NB4 (cell line): ENCODE measurements at regions not wholly inside any gene's neighbourhood (a gene's known extent, or its start where the extent isn't known, plus 50 kb on each side); places are given as distances from the start of the nearest gene placed in this dataset.
"Not testable (repeated sequence)": the region's sequence is repeated elsewhere in the genome, so short reads cannot be mapped to it uniquely, and the experiment has no call there.

ENCODE experiments used
- DNase-seq: peaks from one replicate; pipeline ENCODE4 v3.0.0; 2010; ENCODE audit warnings: low read depth
- H3K4me3 ChIP-seq: one replicate; pipeline ENCODE4 v1.5.1; 2011; ENCODE audit warnings: mild to moderate bottlenecking, low read depth, low read length, moderate library complexity
- CTCF ChIP-seq: IDR thresholded peaks from one replicate; pipeline ENCODE4 v1.5.1; 2012; ENCODE audit warnings: low read depth, low read length
- MAX ChIP-seq: IDR thresholded peaks from 2 replicates; pipeline ENCODE4 v1.6.1; 2011; ENCODE audit warnings: low read depth, low read length
- MYC ChIP-seq: IDR thresholded peaks from 2 replicates; pipeline ENCODE4 v1.6.1; 2011; ENCODE audit warnings: low read depth, low read length
- POLR2A ChIP-seq: IDR thresholded peaks from 2 replicates; pipeline ENCODE4 v1.6.1; 2011; ENCODE audit warnings: mild to moderate bottlenecking; ENCODE audit not compliant: insufficient read length; ENCODE audit errors: extremely low read depth

GRCh38 chr4:64643841-64644240 lies 234.6 kb upstream of the TECRL start:
- H3K4me3 ChIP-seq = no peak overlapping the region
- DNase-seq = no peak
- no peak for TF ChIP-seq MAX
- no peak for TF ChIP-seq CTCF
- no peak for TF ChIP-seq MYC
- TF ChIP-seq POLR2A = no peak

GRCh38 chr4:64642936-64643335 lies 233.7 kb upstream of the TECRL start:
- no peak overlapping the region for H3K4me3 ChIP-seq
- TF ChIP-seq CTCF = no peak
- TF ChIP-seq POLR2A = no peak
- no peak for TF ChIP-seq MAX
- TF ChIP-seq MYC = no peak
- DNase-seq = no peak

- DNase-seq, H3K4me3 ChIP-seq: not testable (repeated sequence)
Observed at GRCh38 chr4:64640402-64640801, 231.2 kb upstream of the TECRL start.

- no peak overlapping the region for H3K4me3 ChIP-seq
- TF ChIP-seq POLR2A (no peak), CTCF (no peak), MYC (no peak), MAX (no peak)
- DNase-seq = no peak
Observed at GRCh38 chr4:64625438-64625837, 216.2 kb upstream of the TECRL start.

- no peak for TF ChIP-seq CTCF
- TF ChIP-seq POLR2A = no peak
- TF ChIP-seq MYC = no peak
- no peak for TF ChIP-seq MAX
- peak; percentile 8 for DNase-seq
- H3K4me3 ChIP-seq = no peak overlapping the region
Observed at GRCh38 chr4:64617800-64618199, 208.6 kb upstream of the TECRL start.

GRCh38 chr4:64614276-64614675 lies 205.0 kb upstream of the TECRL start:
- H3K4me3 ChIP-seq = no peak overlapping the region
- no peak for DNase-seq
- TF ChIP-seq MAX (no peak), POLR2A (no peak)

GRCh38 chr4:64613046-64613445 lies 203.8 kb upstream of the TECRL start:
- TF ChIP-seq MAX = no peak
- TF ChIP-seq POLR2A = no peak
- TF ChIP-seq MYC = no peak
- TF ChIP-seq CTCF = no peak
- H3K4me3 ChIP-seq = no peak overlapping the region
- no peak for DNase-seq
